RCC 7860 (cell line): ENCODE measurements at regions not wholly inside any gene's neighbourhood (a gene's known extent, or its start where the extent isn't known, plus 50 kb on each side); places are given as distances from the start of the nearest gene placed in this dataset.
"Not testable (repeated sequence)": the region's sequence is repeated elsewhere in the genome, so short reads cannot be mapped to it uniquely, and the experiment has no call there.

Source experiments
- DNase-seq: peaks from one replicate; pipeline ENCODE4 v3.0.0-alpha.2; 2015; ENCODE audit warnings: low spot score
- FAIRE-seq: peaks from 2 replicates; lab custom pipeline; 2012; peaks lifted over from hg19 to GRCh38; lab: Jason Lieb, UNC

GRCh38 chr11:96694338-96694737, 304.5 kb downstream of the JRKL start:
- FAIRE-seq (no peak), DNase-seq (no peak)

- FAIRE-seq: no peak
Measured at GRCh38 chr11:96696731-96697130, 306.9 kb downstream of the JRKL start.

GRCh38 chr11:96697466-96697865, 307.7 kb downstream of the JRKL start:
- no peak for DNase-seq
- no peak for FAIRE-seq

More at GRCh38 chr11:96696731-96697130, 306.9 kb downstream of the JRKL start:
- DNase-seq: no peak

- DNase-seq (no peak), FAIRE-seq (no peak)
Measured at GRCh38 chr11:96704847-96705246, 315.0 kb downstream of the JRKL start.

GRCh38 chr11:96706761-96707160, 316.9 kb downstream of the JRKL start:
- FAIRE-seq (no peak), DNase-seq (no peak)

- FAIRE-seq (no peak), DNase-seq (no peak)
Measured at GRCh38 chr11:96707273-96707672, 317.5 kb downstream of the JRKL start.

GRCh38 chr11:96708219-96708878, 318.5 kb downstream of the JRKL start:
- FAIRE-seq (no peak), DNase-seq (no peak)

- FAIRE-seq: no peak
- DNase-seq: no peak
Measured at GRCh38 chr11:96713301-96713700, 323.5 kb downstream of the JRKL start.

GRCh38 chr11:96714689-96715088, 324.9 kb downstream of the JRKL start:
- no peak for DNase-seq
- FAIRE-seq: no peak

GRCh38 chr11:96715208-96715607, 325.4 kb downstream of the JRKL start:
- FAIRE-seq: no peak
- DNase-seq: no peak

GRCh38 chr11:96736601-96737000, 346.8 kb downstream of the JRKL start:
- FAIRE-seq (no peak), DNase-seq (no peak)

- no peak for DNase-seq
- no peak for FAIRE-seq
Measured at GRCh38 chr11:96738311-96738710, 348.5 kb downstream of the JRKL start.

- DNase-seq (no peak), FAIRE-seq (no peak)
Measured at GRCh38 chr11:96741068-96741467, 351.3 kb downstream of the JRKL start.

GRCh38 chr11:96744697-96745096, 354.9 kb downstream of the JRKL start:
- no peak for FAIRE-seq
- DNase-seq: no peak

- DNase-seq: no peak
- no peak for FAIRE-seq
Measured at GRCh38 chr11:96748639-96749370, 359.0 kb downstream of the JRKL start.

- FAIRE-seq, DNase-seq: not testable (repeated sequence)
Measured at GRCh38 chr11:96751807-96752206, 362.0 kb downstream of the JRKL start.

GRCh38 chr11:96752221-96752620, 362.4 kb downstream of the JRKL start:
- DNase-seq (no peak), FAIRE-seq (no peak)

- FAIRE-seq (no peak), DNase-seq (no peak)
Measured at GRCh38 chr11:96753997-96754396, 364.2 kb downstream of the JRKL start.

GRCh38 chr11:96755209-96755608, 365.4 kb downstream of the JRKL start:
- FAIRE-seq (no peak), DNase-seq (no peak)

- DNase-seq: no peak
- FAIRE-seq: no peak
Measured at GRCh38 chr11:96755752-96756151, 365.9 kb downstream of the JRKL start.

- DNase-seq (no peak), FAIRE-seq (no peak)
Measured at GRCh38 chr11:96758957-96759356, 369.1 kb downstream of the JRKL start.

GRCh38 chr11:96760306-96760705, 370.5 kb downstream of the JRKL start:
- DNase-seq (no peak), FAIRE-seq (no peak)
